HG03103 (cell line): ENCODE measurements at regions not wholly inside any gene's neighbourhood (a gene's known extent, or its start where the extent isn't known, plus 50 kb on each side); places are given as distances from the start of the nearest gene placed in this dataset.

Experiments used
- ATAC-seq: cut with Tn5 transposase; IDR thresholded peaks from one replicate; pipeline ENCODE4 v1.9.1; 2021; ENCODE audit warnings: low read depth; ENCODE audit not compliant: unreplicated experiment

GRCh38 chr13:62643799-62644524 is 1228.3 kb upstream of the PCDH20 start:
- no peak for ATAC-seq

DNA sequence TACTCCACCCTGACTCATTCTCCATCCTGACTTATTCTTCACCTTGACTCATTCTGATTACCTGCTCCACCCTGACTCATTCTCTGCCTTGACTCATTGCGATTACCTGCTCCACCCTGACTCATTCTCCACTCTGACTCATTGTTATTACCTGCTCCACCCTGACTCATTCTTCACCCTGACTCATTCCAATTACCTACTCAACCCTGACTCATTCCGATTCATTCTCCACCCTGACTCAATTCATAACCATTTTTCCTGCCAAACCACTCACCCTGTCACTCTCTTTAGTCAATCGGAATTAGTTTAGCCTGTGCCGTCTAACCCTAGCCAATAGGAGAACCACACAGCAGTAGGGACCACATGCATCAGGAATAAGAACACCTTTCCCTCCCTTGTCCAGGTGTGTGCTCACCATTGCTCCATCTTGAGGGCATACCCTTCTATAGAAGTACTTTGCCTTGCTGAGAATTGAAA is 1227.4 kb upstream of the PCDH20 start:
- no peak for ATAC-seq

DNA sequence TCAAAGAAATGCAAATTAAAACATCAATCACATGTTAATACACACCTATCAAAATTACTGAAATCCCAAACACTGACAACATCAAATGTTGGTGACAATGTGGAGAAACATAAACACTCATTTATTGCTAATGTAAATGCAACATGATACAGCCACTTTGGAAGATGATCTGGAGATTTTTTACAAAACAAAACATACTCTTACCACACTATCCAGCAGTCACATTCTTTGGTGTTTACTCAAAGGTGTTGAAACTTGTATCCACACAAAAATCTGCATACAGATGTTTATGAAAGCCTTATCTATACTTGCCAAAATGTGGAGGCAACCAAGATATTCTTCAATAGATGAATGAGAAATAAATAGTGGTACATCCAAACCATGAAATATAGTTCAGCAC is 1219.5 kb upstream of the PCDH20 start:
- no peak for ATAC-seq

DNA sequence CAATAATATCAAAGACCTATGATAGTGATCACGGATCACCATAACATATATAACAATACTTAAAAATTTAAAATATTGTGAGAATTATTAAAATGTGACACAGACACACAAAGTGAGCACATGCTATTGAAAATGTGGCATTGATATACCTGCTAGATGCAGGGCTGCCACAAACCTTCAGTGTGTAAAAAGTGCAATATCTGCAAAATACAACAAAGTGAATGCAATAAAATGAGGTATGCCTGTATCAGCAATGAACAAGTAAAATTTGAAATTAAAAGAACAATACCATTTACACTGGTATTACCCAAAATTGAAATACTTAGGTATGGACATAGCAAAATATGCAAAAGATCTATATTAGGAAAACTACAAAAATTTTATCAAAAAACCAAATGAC is 1217.8 kb upstream of the PCDH20 start:
- no peak for ATAC-seq

- ATAC-seq: no peak
These were observed 1216.0 kb upstream of the PCDH20 start for GRCh38 chr13:62631619-62632018.

DNA sequence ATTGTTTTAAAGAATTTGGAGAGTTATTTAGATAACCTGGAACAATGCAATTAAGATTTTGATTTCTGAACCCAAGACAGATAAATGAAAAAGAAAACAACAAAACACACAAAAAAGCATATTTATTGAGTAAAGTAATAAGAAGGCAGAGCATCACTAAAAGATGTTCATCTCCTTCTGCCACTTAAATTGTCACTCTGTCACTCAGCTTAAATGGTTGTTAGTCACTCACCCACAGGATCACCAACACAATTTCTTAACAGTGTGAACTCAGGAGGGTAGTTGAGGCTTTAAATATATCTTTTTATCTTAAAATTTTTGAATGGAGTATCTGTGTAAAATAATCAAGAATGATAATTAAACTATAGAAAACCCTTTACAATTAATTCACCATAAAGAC is 1215.5 kb upstream of the PCDH20 start:
- no peak for ATAC-seq

- no peak for ATAC-seq
These were observed 1214.0 kb upstream of the PCDH20 start for GRCh38 chr13:62629618-62630017.

- ATAC-seq: no peak
These were observed 1211.6 kb upstream of the PCDH20 start for GRCh38 chr13:62627226-62627625.

- no peak for ATAC-seq
These were observed 1211.1 kb upstream of the PCDH20 start for GRCh38 chr13:62626771-62627170.

- ATAC-seq: no peak
These were observed 1209.7 kb upstream of the PCDH20 start for GRCh38 chr13:62625214-62625881.

- ATAC-seq: no peak
These were observed 1198.2 kb upstream of the PCDH20 start for GRCh38 chr13:62613819-62614218.

GRCh38 chr13:62611343-62611742 is 1195.7 kb upstream of the PCDH20 start:
- no peak for ATAC-seq

DNA sequence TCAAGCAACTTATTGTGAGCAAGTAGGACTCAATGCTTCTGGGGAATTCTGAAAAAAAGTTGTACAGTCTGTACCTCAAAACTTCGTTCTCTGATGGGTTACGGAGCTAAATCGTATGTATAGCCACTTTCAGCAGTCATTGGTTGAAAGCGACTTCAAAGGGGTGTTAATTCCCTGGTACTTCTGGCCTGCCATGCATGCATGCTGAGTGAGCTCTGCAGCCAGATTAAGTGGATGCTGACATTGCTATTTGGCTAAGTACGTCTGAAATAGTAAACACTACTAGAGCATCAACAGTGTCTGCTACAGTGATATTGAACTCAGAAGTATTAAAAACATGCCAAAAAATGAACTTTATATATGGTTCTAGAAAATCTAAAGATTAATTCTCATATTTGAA is 1183.1 kb upstream of the PCDH20 start:
- ATAC-seq: no peak

DNA sequence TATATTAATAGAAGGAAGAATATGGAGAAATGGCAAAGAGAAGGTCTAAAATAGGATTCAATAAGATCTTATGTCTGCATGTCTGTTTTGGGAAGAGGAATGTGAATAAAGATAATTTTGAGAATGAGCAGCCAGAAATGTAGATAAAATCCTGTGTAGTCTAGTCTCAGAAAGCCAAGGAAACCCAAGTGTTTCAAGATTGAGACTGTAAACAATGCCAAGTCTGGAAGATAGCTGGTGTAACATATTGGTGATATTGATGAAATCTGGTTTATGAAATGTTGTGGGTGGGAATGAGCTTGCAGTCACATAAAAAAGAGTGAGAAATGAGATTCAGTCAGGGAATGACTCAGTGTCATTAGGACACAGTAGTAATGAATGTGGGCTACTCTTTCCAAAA is 1180.3 kb upstream of the PCDH20 start:
- no peak for ATAC-seq

- ATAC-seq: no peak
These were observed 1178.2 kb upstream of the PCDH20 start for GRCh38 chr13:62593804-62594203.

DNA sequence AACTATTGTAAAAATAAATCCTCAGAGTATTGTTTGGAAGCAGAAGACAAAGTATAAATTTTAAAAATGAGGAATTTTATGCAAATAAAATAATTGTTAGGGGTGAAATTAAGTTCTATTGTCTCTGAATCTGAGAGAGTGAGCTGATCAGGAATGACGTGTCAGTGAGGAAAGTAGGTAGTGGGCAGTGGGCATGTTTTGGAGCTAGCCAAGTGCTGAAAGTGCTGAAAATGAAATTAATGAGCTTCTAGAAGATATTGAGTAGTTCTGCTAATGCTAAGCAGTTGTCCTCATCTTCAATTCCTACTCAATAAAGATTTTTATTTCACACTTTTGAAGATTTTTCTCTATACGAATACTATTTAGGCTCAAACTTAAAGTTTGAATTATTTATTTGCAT is 1167.8 kb upstream of the PCDH20 start:
- no peak for ATAC-seq

DNA sequence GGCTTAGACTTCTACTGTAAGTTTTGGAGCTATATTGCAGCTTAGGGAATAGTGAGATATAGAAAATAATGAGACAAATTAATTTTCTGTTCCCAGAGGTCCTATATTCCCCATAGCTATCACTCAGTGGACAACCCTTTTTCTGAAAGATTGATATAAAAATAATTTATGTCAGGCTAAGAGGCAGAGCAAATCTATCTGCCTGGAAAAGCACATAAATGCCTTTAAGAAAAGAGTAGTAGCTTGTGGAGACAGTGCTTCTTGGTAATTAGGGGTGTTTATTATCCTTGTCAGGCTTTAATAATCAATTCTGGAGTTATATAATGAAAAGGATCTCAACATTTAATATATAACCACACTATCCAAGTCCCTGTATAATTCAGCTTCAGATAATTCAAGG is 1162.8 kb upstream of the PCDH20 start:
- no peak for ATAC-seq

DNA sequence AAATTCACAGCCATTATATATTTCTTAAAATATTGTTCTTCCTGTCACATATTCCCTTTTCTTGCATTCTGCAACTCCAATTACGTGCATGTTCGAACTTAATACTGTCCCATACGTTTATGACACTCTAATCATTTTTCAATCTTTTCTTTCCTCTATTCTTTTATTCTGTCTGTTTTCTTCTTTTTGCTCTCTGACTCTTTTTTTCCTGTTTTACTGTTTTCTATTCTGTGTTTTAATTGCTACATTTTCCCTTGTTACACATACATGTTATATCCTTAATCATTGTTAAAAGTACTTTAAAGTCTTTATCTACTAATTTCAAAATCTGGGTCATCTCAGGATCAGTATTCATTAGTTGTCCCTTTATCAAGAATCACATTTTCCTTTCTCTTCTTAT is 1149.1 kb upstream of the PCDH20 start:
- no peak for ATAC-seq

DNA sequence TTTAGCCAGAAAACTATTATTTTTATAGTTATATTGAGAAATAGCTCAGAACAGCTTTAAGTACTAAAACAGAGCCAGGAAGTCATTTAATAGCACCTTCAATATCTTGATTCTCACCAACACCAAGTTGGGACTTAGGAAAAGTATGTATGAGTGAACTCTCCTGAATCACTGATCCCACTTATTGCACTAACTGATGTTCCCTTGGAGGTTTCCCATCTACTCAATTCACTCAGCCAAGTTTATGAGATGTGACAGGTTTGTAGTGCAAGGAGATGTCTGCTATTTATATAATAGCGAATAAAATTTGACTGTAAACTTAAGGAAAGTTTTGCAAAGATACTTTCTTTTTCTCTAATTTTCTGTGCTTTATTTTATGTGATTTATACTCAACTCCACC is 1147.6 kb upstream of the PCDH20 start:
- no peak for ATAC-seq

DNA sequence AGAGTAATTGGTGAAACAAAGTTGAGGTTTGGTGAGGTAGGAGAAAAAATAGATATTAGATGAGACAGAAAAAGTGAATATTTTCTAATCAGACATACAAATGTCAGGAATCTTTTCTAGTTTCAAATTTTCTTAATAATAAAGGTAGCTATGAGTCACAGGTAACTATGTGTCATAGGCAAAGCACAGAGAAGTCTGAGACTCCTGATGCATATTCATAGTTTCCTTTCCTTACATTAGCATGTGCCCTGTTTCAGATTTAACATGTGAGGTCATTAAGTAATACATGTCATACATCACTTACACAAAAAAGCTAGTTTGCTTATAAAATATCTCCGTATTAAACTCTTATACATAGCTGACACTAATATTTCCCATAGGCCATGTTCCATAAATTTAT is 1141.3 kb upstream of the PCDH20 start:
- ATAC-seq: no peak

DNA sequence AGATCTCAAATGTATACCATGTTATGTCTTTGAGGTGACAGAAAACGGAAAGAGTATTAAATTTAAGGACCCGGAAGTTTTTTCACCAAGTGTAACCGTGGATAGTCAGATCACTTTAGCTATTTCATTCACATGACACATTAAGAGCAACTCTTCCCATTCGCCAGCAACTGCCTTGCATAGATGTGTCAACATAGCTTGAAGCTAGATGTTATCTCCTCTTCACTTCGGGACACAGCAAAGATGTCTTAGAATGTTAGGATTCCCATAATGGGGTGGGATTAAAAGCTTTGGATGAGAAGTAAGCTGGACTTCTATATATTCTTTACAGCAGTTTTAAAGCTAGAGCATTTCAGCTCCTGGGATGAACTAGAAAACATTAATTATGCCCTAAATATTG is 1135.9 kb upstream of the PCDH20 start:
- no peak for ATAC-seq

GRCh38 chr13:62544928-62545327 is 1129.3 kb upstream of the PCDH20 start:
- no peak for ATAC-seq
